Esophagus squamous epithelium (tissue), 4 donors: ENCODE measurements at regions not wholly inside any gene's neighbourhood (a gene's known extent, or its start where the extent isn't known, plus 50 kb on each side); places are given as distances from the start of the nearest gene placed in this dataset.

Experiments used
- POLR2A ChIP-seq, 4 donors: fragments of 450-650 bp; IDR thresholded peaks; one replicate each; pipeline ENCODE4 v1.6.1; 2017; ENCODE audit warnings: antibody characterized with exemption in 4 of 4, mild to moderate bottlenecking in 4 of 4, moderate library complexity in 3 of 4
- TF ChIP-seq, protein P1 (sequence below), 6 experiments: fragments of 450-650 bp in 4 of 6; fragments of 200-600 bp in 2 of 6; sonication (generic) in 2 of 6; IDR thresholded peaks; one replicate each; pipeline ENCODE4 v1.5.1; 2016 to 2019; ENCODE audit warnings: antibody characterized with exemption in 6 of 6, mild to moderate bottlenecking in 4 of 6, moderate library complexity in 4 of 6

DNA sequence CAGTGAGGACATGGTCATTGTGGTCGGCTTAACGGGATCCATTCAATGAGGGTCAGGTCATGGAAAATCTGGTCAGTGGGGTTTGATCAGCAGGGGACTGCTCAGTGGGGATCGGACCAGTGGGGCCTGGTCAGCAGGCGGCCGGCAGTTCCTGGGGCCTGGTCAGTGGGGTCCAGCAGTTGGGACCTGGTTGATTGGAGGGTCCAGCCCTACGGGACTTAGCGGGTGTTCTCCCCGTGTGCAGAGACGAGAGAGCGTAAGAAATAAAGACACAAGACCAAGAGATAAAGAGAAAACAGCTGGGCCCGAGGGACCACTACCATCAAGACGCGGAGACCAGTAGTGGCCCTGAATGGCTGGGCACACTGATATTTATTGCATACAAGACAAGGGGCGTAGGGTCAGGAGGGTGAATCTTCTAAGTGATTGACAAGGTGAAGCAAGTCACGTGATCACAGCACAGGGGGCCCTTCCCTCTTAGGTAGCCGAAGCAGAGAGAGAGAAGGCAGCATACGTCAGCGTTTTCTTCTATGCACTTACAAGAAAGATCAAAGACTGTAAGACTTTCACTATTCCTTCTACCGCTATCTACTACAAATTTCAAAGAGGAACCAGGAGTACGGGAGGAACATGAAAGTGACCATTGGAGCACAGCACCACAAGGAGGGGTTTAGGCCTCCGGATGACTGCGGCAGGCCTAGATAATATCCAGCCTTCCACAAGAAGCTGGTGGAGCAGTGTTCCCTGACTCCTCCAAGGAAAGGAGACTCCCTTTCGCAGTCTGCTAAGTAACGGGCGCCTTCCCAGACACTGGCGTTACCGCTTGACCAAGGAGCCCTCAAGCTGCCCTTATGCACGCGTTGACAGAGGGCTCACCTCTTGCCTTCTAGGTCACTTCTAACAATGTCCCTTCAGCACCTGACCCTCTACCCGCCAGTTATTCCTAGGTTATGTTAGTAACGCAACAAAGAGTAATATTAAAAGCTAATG is 62.1 kb upstream of the TPM4 start:
- TF ChIP-seq, protein P1, sequence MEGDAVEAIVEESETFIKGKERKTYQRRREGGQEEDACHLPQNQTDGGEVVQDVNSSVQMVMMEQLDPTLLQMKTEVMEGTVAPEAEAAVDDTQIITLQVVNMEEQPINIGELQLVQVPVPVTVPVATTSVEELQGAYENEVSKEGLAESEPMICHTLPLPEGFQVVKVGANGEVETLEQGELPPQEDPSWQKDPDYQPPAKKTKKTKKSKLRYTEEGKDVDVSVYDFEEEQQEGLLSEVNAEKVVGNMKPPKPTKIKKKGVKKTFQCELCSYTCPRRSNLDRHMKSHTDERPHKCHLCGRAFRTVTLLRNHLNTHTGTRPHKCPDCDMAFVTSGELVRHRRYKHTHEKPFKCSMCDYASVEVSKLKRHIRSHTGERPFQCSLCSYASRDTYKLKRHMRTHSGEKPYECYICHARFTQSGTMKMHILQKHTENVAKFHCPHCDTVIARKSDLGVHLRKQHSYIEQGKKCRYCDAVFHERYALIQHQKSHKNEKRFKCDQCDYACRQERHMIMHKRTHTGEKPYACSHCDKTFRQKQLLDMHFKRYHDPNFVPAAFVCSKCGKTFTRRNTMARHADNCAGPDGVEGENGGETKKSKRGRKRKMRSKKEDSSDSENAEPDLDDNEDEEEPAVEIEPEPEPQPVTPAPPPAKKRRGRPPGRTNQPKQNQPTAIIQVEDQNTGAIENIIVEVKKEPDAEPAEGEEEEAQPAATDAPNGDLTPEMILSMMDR (IDR thresholded peaks at IDR 0.05): no peak
- no peak for TF ChIP-seq POLR2A (IDR thresholded peaks at IDR 0.05)
